DND-41 (cell line): ENCODE measurements at regions not wholly inside any gene's neighbourhood (a gene's known extent, or its start where the extent isn't known, plus 50 kb on each side); places are given as distances from the start of the nearest gene placed in this dataset.

Source experiments
- ATAC-seq: fragments of 200-7000 bp; cut with Tn5 transposase; 3 replicates; pipeline ENCODE4 v1.9.1; 2021; ENCODE audit warnings: low read depth; ENCODE audit not compliant: insufficient read depth
- DNase-seq: peaks from one replicate; pipeline ENCODE4 v3.0.0-alpha.2; 2020
- H2AFZ ChIP-seq: 2 replicates; pipeline ENCODE4 v1.6.0; 2012; ENCODE audit warnings: low read depth, low read length
- H3K27ac ChIP-seq: 2 replicates; pipeline ENCODE4 v1.5.1; 2012; ENCODE audit warnings: low read length, inconsistent platforms
- H3K27me3 ChIP-seq: fragments of 200-600 bp; sonication (generic); 2 replicates; pipeline ENCODE4 v1.6.0; 2012; ENCODE audit warnings: low read length, mild to moderate bottlenecking, inconsistent platforms; ENCODE audit not compliant: insufficient read depth, poor library complexity
- H3K36me3 ChIP-seq: 2 replicates; pipeline ENCODE4 v1.5.1; 2012; ENCODE audit warnings: low read length, inconsistent platforms; ENCODE audit not compliant: insufficient read depth
- H3K4me1 ChIP-seq: 2 replicates; pipeline ENCODE4 v1.5.1; 2012; ENCODE audit warnings: mild to moderate bottlenecking, low read length; ENCODE audit not compliant: insufficient read depth
- H3K4me2 ChIP-seq: 2 replicates; pipeline ENCODE4 v1.6.0; 2012; ENCODE audit warnings: mild to moderate bottlenecking, moderate library complexity, low read length, inconsistent platforms; ENCODE audit not compliant: insufficient read depth
- H3K4me3 ChIP-seq, 2 experiments: fragments of 200-600 bp in 1 of 2; shearing (Covaris generic) in 1 of 2; 2 replicates each; pipeline ENCODE4 v1.5.1; 2012 to 2016; ENCODE audit warnings: inconsistent platforms in 2 of 2, low read length in 2 of 2, mild to moderate bottlenecking in 2 of 2, low read depth in 1 of 2, moderate library complexity in 1 of 2
- H3K79me2 ChIP-seq: 2 replicates; pipeline ENCODE4 v1.6.0; 2012; ENCODE audit warnings: low read length, inconsistent platforms; ENCODE audit not compliant: insufficient read depth
- H3K9ac ChIP-seq: 2 replicates; pipeline ENCODE4 v1.6.0; 2012; ENCODE audit warnings: low read depth, mild to moderate bottlenecking, inconsistent platforms, low read length, moderate library complexity
- H3K9me3 ChIP-seq: 2 replicates; pipeline ENCODE4 v1.5.1; 2012; ENCODE audit warnings: low read length, moderate library complexity, mild to moderate bottlenecking, inconsistent platforms; ENCODE audit not compliant: insufficient read depth, severe bottlenecking
- H4K20me1 ChIP-seq: 2 replicates; pipeline ENCODE4 v1.6.0; 2012; ENCODE audit warnings: low read length; ENCODE audit not compliant: insufficient read depth
- EZH2 ChIP-seq: IDR thresholded peaks from 3 replicates; pipeline ENCODE4 v1.6.1; 2012; ENCODE audit warnings: borderline replicate concordance, low read depth, mild to moderate bottlenecking, moderate library complexity, low read length, inconsistent platforms; ENCODE audit not compliant: severe bottlenecking
- TF ChIP-seq, protein P1 (sequence below): IDR thresholded peaks from 2 replicates; pipeline ENCODE4 v1.5.1; 2012; ENCODE audit warnings: borderline replicate concordance, low read length, moderate library complexity, mild to moderate bottlenecking; ENCODE audit not compliant: poor library complexity, severe bottlenecking; ENCODE audit errors: extremely low read depth

DNA sequence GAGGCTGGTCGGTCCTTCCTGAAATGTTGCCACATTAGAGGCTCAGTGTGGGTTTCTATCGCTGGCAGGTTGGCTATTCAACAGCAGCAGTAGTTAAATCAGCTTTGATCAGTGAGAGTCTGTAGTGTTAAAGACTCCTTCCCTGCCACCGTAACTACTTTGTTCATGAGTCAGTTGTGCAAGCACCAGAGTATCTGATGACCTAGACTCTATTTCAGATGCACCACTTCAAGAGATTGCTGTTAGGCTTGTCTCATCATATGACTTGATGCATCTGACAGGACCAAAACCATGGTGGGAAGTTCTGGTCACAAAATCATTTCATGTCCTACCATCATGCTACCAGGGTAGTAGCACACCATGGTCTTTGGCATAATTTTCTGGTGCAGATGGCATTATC is 482.7 kb upstream of the MPDZ start:
- DNase-seq = no peak
- Histone ChIP-seq H3K4me3 (no peak overlapping the region), H3K4me2 (no peak overlapping the region), H2AFZ (no peak overlapping the region), H3K9ac (no peak overlapping the region), H3K27ac (no peak overlapping the region), H4K20me1 (no peaks in the 10 kb centered on the region), H3K4me1 (no peaks in the 10 kb centered on the region), H3K36me3 (no peaks in the 10 kb centered on the region), H3K27me3 (no peaks in the 10 kb centered on the region), H3K9me3 (no peaks in the 10 kb centered on the region), H3K79me2 (no peaks in the 10 kb centered on the region)
- ATAC-seq = no peak
- TF ChIP-seq, protein P1, sequence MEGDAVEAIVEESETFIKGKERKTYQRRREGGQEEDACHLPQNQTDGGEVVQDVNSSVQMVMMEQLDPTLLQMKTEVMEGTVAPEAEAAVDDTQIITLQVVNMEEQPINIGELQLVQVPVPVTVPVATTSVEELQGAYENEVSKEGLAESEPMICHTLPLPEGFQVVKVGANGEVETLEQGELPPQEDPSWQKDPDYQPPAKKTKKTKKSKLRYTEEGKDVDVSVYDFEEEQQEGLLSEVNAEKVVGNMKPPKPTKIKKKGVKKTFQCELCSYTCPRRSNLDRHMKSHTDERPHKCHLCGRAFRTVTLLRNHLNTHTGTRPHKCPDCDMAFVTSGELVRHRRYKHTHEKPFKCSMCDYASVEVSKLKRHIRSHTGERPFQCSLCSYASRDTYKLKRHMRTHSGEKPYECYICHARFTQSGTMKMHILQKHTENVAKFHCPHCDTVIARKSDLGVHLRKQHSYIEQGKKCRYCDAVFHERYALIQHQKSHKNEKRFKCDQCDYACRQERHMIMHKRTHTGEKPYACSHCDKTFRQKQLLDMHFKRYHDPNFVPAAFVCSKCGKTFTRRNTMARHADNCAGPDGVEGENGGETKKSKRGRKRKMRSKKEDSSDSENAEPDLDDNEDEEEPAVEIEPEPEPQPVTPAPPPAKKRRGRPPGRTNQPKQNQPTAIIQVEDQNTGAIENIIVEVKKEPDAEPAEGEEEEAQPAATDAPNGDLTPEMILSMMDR = no peak
- TF ChIP-seq EZH2 = no peak

- H3K36me3 ChIP-seq = no peaks in the 10 kb centered on the region
- TF ChIP-seq EZH2 = no peak
- TF ChIP-seq, protein P1 = no peak
- no peaks in the 10 kb centered on the region for H3K9me3 ChIP-seq
- H2AFZ ChIP-seq = no peak overlapping the region
- H4K20me1 ChIP-seq = no peaks in the 10 kb centered on the region
- no peak overlapping the region for H3K27ac ChIP-seq
- no peaks in the 10 kb centered on the region for H3K27me3 ChIP-seq
- H3K4me3 ChIP-seq = no peak overlapping the region
- DNase-seq = no peak
- H3K79me2 ChIP-seq = no peaks in the 10 kb centered on the region
- H3K4me1 ChIP-seq = no peaks in the 10 kb centered on the region
- H3K4me2 ChIP-seq = no peak overlapping the region
- ATAC-seq = no peak
- no peak overlapping the region for H3K9ac ChIP-seq
These were observed 480.1 kb upstream of the MPDZ start for GRCh38 chr9:13759551-13759950.

DNA sequence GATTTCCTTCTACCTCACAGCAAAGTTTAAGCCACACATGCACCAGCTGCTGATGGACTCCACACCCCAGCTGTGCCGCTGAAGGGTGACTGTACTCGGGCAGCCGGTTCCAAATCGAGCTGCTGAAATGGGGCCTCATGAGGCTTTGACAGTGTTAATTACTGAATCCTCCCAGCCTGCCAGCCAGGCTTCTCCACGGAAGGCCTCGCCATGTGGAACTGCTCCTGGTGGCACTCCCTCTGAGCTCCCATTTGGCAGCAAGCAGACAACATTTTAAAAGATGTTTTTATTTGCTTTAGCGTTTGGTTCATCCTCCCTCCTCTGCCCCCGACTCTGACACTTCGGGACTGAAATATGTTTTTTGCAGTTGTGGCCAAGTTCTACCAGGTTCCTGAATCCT is 479.4 kb upstream of the MPDZ start:
- no peak for TF ChIP-seq EZH2
- TF ChIP-seq, protein P1 = no peak
- Histone ChIP-seq H3K9ac (no peak overlapping the region), H3K79me2 (no peaks in the 10 kb centered on the region), H3K36me3 (no peaks in the 10 kb centered on the region), H4K20me1 (no peaks in the 10 kb centered on the region), H2AFZ (no peak overlapping the region), H3K4me3 (no peak overlapping the region), H3K4me2 (no peak overlapping the region), H3K9me3 (no peaks in the 10 kb centered on the region), H3K27me3 (no peaks in the 10 kb centered on the region), H3K27ac (no peak overlapping the region), H3K4me1 (no peaks in the 10 kb centered on the region)
- ATAC-seq = no peak
- no peak for DNase-seq

GRCh38 chr9:13756943-13757342 is 477.5 kb upstream of the MPDZ start:
- Histone ChIP-seq H3K79me2 (no peaks in the 10 kb centered on the region), H3K4me1 (no peaks in the 10 kb centered on the region), H3K4me2 (no peak overlapping the region), H3K4me3 (no peak overlapping the region), H4K20me1 (no peaks in the 10 kb centered on the region), H3K9ac (no peak overlapping the region), H2AFZ (no peak overlapping the region), H3K36me3 (no peaks in the 10 kb centered on the region), H3K27ac (no peak overlapping the region), H3K27me3 (no peaks in the 10 kb centered on the region), H3K9me3 (no peaks in the 10 kb centered on the region)
- no peak for TF ChIP-seq EZH2
- TF ChIP-seq, protein P1 = no peak
- ATAC-seq (no peak), DNase-seq (no peak)
